T-helper 1 cell (primary cell): ENCODE measurements at regions not wholly inside any gene's neighbourhood (a gene's known extent, or its start where the extent isn't known, plus 50 kb on each side); places are given as distances from the start of the nearest gene placed in this dataset.
A peak's percentile ranks its signal among the peaks of the same experiment; 100 is the strongest.
"Not testable (repeated sequence)": the region's sequence is repeated elsewhere in the genome, so short reads cannot be mapped to it uniquely, and the experiment has no call there.

Experiments used
- DNase-seq, 5 donors: peaks; one replicate each; pipeline ENCODE4 v3.0.0-alpha.2; 2012 to 2020

GRCh38 chr7:106562711-106563366, 98.1 kb downstream of the CCDC71L start:
- no peak for DNase-seq

- peak in 1 of 5 donors; percentile 27 for DNase-seq
Observed at GRCh38 chr7:106561666-106562411, 99.1 kb downstream of the CCDC71L start.

- DNase-seq: no peak
Observed at GRCh38 chr7:106561151-106561550, 99.8 kb downstream of the CCDC71L start.

- DNase-seq: no peak
Observed at GRCh38 chr7:106560482-106560881, 100.5 kb downstream of the CCDC71L start.

GRCh38 chr7:106556244-106556643, 104.7 kb downstream of the CCDC71L start:
- not testable (repeated sequence) for DNase-seq

GRCh38 chr7:106554623-106555022, 106.3 kb downstream of the CCDC71L start:
- DNase-seq: not testable (repeated sequence)

- DNase-seq: no peak
Observed at GRCh38 chr7:106553446-106553836, 107.5 kb downstream of the CCDC71L start.

GRCh38 chr7:106552645-106553445, 108.1 kb downstream of the CCDC71L start:
- DNase-seq: no peak

- no peak for DNase-seq
Observed at GRCh38 chr7:106551936-106552335, 109.0 kb downstream of the CCDC71L start.

GRCh38 chr7:106548491-106548890, 112.5 kb downstream of the CCDC71L start:
- DNase-seq: no peak

- no peak for DNase-seq
Observed at GRCh38 chr7:106545275-106545674, 115.7 kb downstream of the CCDC71L start.

GRCh38 chr7:106543221-106543757, 117.7 kb downstream of the CCDC71L start:
- no peak for DNase-seq

- DNase-seq: peak in 1 of 5 donors; percentile 52
Observed at GRCh38 chr7:106542550-106543220, 118.3 kb downstream of the CCDC71L start.

GRCh38 chr7:106538638-106539037, 122.3 kb downstream of the CCDC71L start:
- no peak for DNase-seq

GRCh38 chr7:106537119-106537518, 123.8 kb downstream of the CCDC71L start:
- DNase-seq: no peak

- no peak for DNase-seq
Observed at GRCh38 chr7:106536079-106536478, 124.9 kb downstream of the CCDC71L start.

- DNase-seq: no peak
Observed at GRCh38 chr7:106535234-106535932, 125.6 kb downstream of the CCDC71L start.

- DNase-seq: no peak
Observed at GRCh38 chr7:106534271-106534846, 126.6 kb downstream of the CCDC71L start.

- not testable (repeated sequence) for DNase-seq
Observed at GRCh38 chr7:106530183-106530582, 130.8 kb downstream of the CCDC71L start.

- not testable (repeated sequence) for DNase-seq
Observed at GRCh38 chr7:106526617-106527016, 134.3 kb downstream of the CCDC71L start.

GRCh38 chr7:106524690-106525059, 136.3 kb downstream of the CCDC71L start:
- DNase-seq: no peak

GRCh38 chr7:106523482-106523881, 137.5 kb downstream of the CCDC71L start:
- no peak for DNase-seq
